HUES64 (cell line): ENCODE measurements at regions not wholly inside any gene's neighbourhood (a gene's known extent, or its start where the extent isn't known, plus 50 kb on each side); places are given as distances from the start of the nearest gene placed in this dataset.

Experiments
- H3K27ac ChIP-seq: 2 replicates; pipeline ENCODE4 v1.7.0; 2013; ENCODE audit warnings: low read depth, low read length, inconsistent platforms
- H3K27me3 ChIP-seq: 2 replicates; pipeline ENCODE4 v1.6.1; 2013; ENCODE audit warnings: mild to moderate bottlenecking, low read length; ENCODE audit not compliant: insufficient read depth
- H3K36me3 ChIP-seq: 2 replicates; pipeline ENCODE4 v1.6.1; 2013; ENCODE audit warnings: mild to moderate bottlenecking, low read length; ENCODE audit not compliant: insufficient read depth
- H3K4me1 ChIP-seq: 2 replicates; pipeline ENCODE4 v1.6.1; 2013; ENCODE audit warnings: mild to moderate bottlenecking, low read length, moderate library complexity; ENCODE audit not compliant: insufficient read depth
- H3K4me3 ChIP-seq: 2 replicates; pipeline ENCODE4 v1.5.1; 2013; ENCODE audit warnings: mild to moderate bottlenecking, low read length, moderate library complexity
- H3K9ac ChIP-seq: 2 replicates; pipeline ENCODE4 v1.6.1; 2013; ENCODE audit warnings: mild to moderate bottlenecking, low read depth, low read length
- H3K9me3 ChIP-seq: 2 replicates; pipeline ENCODE4 v1.6.1; 2013; ENCODE audit warnings: low read depth, low read length; ENCODE audit not compliant: insufficient read depth
- WGBS: fragments of 150-250, 120-280 bp; methylation state at CpG from one replicate; pipeline ENCODE4 v1.1.7; 2013; ENCODE audit warnings: missing lambda C conversion rate; 5-methylcytosine and 5-hydroxymethylcytosine counted together

DNA sequence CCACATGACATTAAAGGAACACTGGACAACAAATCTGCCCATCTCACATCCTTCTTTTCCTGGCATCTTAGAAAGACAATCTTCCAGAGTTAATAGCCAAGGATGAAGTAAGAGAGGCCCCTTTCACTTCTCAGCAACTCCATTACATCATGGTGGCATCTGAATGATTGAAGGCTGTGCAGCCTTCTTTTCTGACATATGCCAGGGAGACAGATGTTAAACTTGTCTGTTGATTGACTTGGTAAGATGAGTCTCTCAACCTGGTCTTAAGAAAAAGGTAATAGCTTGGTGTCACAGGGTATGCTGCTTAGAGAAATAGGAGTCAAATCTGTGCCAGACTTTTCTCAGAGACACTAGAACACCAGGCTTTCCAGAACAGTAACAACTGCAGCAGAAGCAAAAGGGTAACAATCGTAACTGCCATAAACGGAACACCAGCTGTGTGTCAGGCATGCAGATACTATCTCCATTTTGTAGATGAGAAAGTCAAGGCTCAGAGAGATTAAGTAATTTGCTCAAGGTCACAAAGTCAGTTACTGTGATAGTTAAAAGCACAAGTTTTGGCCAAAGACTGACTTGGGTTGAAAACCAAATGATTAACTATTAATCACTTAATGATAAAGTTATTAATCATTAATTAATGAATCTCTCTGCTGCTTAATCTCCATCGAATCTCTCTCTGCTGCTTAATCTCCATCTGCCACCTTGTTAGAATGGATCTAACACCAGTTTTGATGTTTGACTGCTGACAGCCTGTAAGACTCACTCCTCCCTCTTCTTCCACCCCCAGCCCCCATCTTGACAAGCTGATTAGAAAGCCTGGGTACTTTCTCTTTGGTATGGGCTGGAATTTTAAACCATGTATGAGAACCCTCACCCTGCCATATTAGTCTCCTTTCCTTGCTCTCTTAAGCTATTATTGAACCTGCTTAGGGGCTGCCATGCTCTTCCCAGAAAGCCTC is 353.5 kb downstream of the ENC1 start:
- peaks cover 5% of the 10 kb centered on the region; the same call in 1 of the 2 replicates for H3K4me1 ChIP-seq
- no peaks in the 10 kb centered on the region for H3K36me3 ChIP-seq
- H3K27me3 ChIP-seq, result no peaks in the 10 kb centered on the region
- H3K27ac ChIP-seq, result no peak overlapping the region
- no peak overlapping the region for H3K9ac ChIP-seq
- WGBS, result 92% methylated on average over 3 of the region's 3 CpGs
- H3K9me3 ChIP-seq, result no peaks in the 10 kb centered on the region
- no peak overlapping the region for H3K4me3 ChIP-seq

DNA sequence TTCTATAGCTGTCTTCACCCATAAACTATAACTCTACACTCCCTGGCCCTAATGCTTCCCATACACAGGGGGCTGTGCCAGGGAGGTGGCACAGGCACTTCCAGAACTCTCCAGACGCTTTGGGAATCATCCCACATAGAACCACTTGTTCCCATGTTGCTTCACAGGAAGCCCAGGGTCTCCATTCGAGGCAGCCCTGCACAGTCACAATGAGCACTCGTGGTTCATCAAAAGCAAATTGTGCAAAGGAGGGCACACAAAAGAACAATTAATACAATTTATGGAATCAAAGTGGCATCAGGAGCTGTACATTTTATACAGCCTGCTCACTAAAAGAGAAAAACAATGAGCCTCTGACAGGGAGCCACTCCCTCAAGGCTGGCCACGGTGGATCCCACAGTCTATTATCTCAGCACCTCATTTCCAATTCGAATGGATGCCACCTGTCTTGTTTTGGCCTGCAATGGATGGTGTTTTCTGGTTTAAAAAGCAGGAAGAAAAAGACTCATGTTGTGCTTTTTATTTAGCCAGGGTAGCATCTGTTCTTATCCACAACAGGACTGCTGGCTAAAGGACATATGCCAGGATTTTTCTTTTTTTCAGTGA is 354.8 kb downstream of the ENC1 start:
- Histone ChIP-seq H3K36me3 (no peaks in the 10 kb centered on the region), H3K9me3 (no peaks in the 10 kb centered on the region), H3K4me1 (peaks cover 5% of the 10 kb centered on the region; the same call in 1 of the 2 replicates), H3K27ac (no peak overlapping the region), H3K27me3 (no peaks in the 10 kb centered on the region), H3K4me3 (no peak overlapping the region), H3K9ac (no peak overlapping the region)
- WGBS, result 81% methylated on average over 5 of the region's 5 CpGs

DNA sequence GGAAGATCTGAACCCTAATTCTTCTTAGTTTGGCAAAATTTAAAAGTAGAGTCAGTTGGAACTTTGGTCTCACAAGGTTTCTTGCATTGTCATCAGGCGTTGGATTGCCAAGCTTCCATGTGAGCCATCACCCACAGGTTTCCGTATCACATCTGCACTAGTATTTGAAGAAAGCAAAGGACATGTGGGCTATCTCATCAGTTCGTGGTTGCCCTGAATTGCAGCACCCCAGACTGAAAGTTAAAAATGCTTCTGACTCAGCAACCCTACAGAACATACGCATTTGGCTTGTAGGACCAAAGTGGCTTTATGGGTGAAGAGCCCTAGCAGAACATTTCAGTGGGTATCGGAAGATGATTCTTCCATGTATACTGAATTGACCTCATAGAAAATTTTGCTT is 358.0 kb downstream of the ENC1 start:
- Histone ChIP-seq H3K27ac (no peak overlapping the region), H3K9me3 (no peaks in the 10 kb centered on the region), H3K36me3 (no peaks in the 10 kb centered on the region), H3K9ac (no peak overlapping the region), H3K27me3 (no peaks in the 10 kb centered on the region), H3K4me3 (no peak overlapping the region), H3K4me1 (peaks cover 5% of the 10 kb centered on the region; the same call in 1 of the 2 replicates)
- 75% methylated on average over 5 of the region's 5 CpGs for WGBS

DNA sequence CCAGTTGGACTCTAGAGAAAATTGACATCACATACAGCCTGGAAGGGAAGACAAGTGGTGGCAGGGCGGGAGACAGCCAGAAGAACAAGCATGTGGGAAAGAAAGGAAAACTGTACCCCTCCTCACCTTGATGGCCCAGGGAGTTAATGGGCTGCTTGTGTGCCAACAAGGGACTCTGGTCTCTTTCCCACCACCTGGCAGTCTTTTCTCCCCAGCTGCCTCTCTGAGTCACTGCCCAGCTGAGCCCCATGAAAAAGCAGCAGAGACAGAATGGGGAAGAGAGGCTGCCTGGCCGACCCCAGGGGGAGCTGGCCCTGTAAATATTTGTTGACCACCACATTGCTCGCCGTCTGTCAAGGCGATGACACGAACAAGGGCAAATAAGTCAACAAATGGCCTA is 359.4 kb downstream of the ENC1 start:
- Histone ChIP-seq H3K27me3 (no peaks in the 10 kb centered on the region), H3K36me3 (no peaks in the 10 kb centered on the region), H3K9ac (no peak overlapping the region), H3K9me3 (no peaks in the 10 kb centered on the region), H3K27ac (no peak overlapping the region), H3K4me3 (no peak overlapping the region), H3K4me1 (peaks cover 5% of the 10 kb centered on the region; the same call in 1 of the 2 replicates)
- 89% methylated on average over 6 of the region's 6 CpGs for WGBS

DNA sequence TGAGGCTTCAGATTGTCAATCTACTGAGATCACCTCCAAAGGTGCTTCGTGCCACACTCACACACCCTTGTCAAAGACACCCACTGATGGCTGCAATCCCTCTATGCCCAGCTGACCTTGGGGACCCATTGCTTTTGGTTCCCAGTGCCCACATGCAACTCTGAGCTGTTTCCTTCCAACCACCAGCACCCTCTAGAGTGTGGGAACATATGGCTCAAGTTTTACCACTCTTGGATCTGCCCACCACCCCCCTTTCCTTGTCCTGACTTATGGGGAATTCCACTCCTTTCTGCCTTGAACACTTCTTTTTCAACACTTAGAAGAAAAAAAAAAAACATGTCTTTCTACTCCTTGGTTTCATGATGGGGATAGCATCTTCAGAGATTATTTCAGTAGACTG is 360.2 kb downstream of the ENC1 start:
- no peak overlapping the region for H3K4me3 ChIP-seq
- H3K9ac ChIP-seq, result no peak overlapping the region
- H3K36me3 ChIP-seq, result no peaks in the 10 kb centered on the region
- peaks cover 5% of the 10 kb centered on the region; the same call in 1 of the 2 replicates for H3K4me1 ChIP-seq
- WGBS, result 95% methylated on average over 1 of the region's 1 CpG
- no peak overlapping the region for H3K27ac ChIP-seq
- no peaks in the 10 kb centered on the region for H3K27me3 ChIP-seq
- no peaks in the 10 kb centered on the region for H3K9me3 ChIP-seq

DNA sequence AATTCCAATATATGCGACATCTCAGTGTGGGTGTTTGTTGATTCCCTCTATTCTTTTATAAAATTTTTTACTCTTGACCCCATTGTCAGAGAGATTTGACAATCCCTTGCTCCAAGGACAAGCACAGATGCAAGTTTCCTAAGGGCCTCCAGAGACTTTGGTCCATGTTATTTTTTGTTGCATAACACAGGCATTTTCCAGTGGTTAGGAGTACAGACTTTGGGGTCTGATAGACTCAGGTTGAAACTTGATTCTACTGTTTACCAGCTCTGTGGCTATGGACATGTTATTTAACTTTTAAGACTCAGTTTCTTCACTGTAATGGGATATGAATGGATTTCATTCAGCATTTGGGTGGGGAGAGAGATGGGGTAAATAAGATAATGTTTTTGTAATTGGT is 361.3 kb downstream of the ENC1 start:
- Histone ChIP-seq H3K4me1 (peaks cover 5% of the 10 kb centered on the region; the same call in 1 of the 2 replicates), H3K4me3 (no peak overlapping the region), H3K27ac (no peak overlapping the region), H3K9ac (no peak overlapping the region), H3K27me3 (no peaks in the 10 kb centered on the region), H3K36me3 (no peaks in the 10 kb centered on the region), H3K9me3 (no peaks in the 10 kb centered on the region)
- no CpG with 5 or more reads among the region's 1 CpG for WGBS

DNA sequence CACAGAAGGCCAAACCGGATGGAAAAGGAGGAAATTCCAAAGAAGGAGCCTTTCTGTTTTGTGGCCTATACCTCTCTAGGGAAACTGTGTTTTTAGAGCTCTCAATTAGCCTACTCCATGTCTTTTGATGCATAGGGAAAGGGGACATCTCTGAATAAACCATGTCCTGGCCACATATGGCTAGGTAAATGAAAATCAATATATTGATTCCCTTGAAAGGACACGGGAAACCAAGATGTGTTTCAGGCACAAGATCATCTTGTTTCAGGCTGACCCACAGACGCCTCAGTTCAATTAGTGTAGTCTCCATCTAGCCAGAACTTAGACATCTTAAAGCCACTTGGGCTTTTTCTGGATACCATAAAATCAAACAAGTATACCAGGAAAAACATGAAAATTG is 363.1 kb downstream of the ENC1 start:
- Histone ChIP-seq H3K9me3 (no peaks in the 10 kb centered on the region), H3K27me3 (no peaks in the 10 kb centered on the region), H3K4me3 (no peak overlapping the region), H3K4me1 (peaks cover 9% of the 10 kb centered on the region), H3K27ac (no peak overlapping the region), H3K9ac (no peak overlapping the region), H3K36me3 (no peaks in the 10 kb centered on the region)
- WGBS, result 93% methylated on average over 3 of the region's 3 CpGs

DNA sequence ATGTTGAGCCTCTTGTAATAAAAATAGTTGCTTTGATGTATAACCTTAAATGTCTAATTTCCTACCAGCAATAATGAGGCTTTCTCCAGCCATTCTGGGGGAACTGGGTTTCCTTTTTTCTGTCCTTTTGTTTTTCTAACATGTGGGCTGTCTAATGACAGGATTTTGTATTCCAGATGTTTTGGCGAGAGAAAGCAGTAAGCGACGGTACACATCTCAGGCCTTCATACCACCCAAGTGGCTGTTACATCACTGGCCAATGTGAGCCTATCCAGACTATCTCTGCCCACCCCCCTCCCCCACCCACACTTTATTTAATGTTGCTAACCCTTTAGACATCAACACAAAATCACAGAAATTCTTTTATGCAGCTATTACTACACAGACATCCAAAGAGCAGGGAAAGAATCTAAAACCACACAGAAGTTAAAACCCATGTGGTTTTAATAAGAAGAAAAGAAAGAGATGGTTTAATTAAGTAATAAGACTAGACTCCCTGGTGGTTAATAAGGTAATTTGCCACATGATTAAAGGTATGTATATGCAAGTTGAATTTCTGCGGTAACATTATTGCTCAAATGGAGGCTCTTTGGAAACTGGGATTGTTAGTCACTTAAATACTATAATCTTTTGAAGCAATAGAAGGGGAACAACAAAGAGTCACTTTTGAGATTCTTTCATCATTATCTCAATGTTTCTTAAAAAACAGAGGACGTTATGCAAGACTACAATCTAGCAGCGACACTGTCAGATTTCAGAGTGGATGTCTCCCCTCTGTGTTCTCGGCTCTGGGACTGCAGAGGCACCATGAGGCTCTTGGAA is 365.1 kb downstream of the ENC1 start:
- WGBS, result 93% methylated on average over 7 of the region's 7 CpGs
- Histone ChIP-seq H3K4me1 (peaks cover 12% of the 10 kb centered on the region), H3K4me3 (no peak overlapping the region), H3K27ac (no peak overlapping the region), H3K27me3 (no peaks in the 10 kb centered on the region), H3K36me3 (no peaks in the 10 kb centered on the region), H3K9me3 (no peaks in the 10 kb centered on the region), H3K9ac (no peak overlapping the region)

DNA sequence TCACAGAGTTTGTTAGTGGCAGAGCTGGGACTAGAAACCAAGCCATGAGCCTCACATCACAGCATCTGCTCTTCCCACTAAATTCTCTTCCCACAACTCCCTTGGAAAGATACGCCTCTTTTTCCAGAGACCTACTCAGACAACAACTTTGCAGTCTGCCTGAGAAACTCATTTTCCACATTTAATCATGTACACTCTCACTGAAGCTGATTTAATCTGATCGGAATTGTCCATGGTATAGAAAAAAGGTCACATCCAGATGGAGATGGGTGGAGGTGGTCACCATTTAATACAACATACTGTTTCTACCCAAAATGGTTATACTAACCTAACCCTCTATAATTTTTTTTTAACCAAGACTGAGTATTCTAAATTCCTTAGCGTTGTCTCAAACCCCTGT is 366.2 kb downstream of the ENC1 start:
- no peak overlapping the region for H3K27ac ChIP-seq
- WGBS, result 98% methylated on average over 1 of the region's 3 CpGs
- H3K9me3 ChIP-seq, result no peaks in the 10 kb centered on the region
- no peak overlapping the region for H3K9ac ChIP-seq
- no peak overlapping the region for H3K4me3 ChIP-seq
- peaks cover 12% of the 10 kb centered on the region for H3K4me1 ChIP-seq
- H3K36me3 ChIP-seq, result no peaks in the 10 kb centered on the region
- H3K27me3 ChIP-seq, result no peaks in the 10 kb centered on the region

DNA sequence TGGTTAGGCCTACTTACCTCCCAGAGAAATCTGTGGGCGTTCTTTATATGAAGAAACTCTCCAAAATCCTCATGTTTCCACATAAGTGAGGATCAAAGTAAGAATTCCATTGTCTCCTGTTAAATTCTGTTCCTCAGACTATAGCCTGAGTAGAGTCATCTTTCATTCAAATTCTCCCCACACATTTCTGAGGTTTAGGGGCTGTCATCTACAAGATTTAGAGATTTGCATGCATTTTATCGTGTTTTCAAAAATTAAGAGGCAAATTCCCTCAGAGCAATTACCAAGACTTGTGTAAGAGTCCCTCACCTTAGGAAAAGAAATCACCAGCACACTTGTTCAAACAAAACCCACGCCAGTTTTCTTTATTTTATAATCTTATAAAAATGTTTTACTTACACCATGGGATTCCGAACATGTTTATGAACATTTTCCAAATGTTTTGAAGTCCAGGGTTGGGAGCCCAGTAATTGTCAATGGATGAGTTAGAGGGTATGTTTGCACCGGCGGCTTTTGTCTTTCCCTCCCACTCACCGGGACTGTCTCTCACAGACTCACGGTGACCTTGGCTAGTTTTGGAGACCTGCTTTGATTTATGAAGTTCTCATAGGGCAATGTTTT is 367.6 kb downstream of the ENC1 start:
- Histone ChIP-seq H3K27me3 (no peaks in the 10 kb centered on the region), H3K4me3 (no peak overlapping the region), H3K4me1 (peaks cover 12% of the 10 kb centered on the region), H3K36me3 (no peaks in the 10 kb centered on the region), H3K27ac (no peak overlapping the region), H3K9me3 (no peaks in the 10 kb centered on the region), H3K9ac (no peak overlapping the region)
- WGBS, result 90% methylated on average over 6 of the region's 8 CpGs
